Kidney tubule cell (primary cell): ENCODE measurements at regions not wholly inside any gene's neighbourhood (a gene's known extent, or its start where the extent isn't known, plus 50 kb on each side); places are given as distances from the start of the nearest gene placed in this dataset.

ENCODE experiments used
- DNase-seq: peaks from one replicate; pipeline ENCODE4 v3.0.0-alpha.2; 2018; ENCODE audit warnings: low spot score

- DNase-seq = no peak
These were observed 52.2 kb upstream of the INPP5A start for GRCh38 chr10:132485391-132485790.

GRCh38 chr10:132486539-132487121 lies 51.0 kb upstream of the INPP5A start:
- DNase-seq = no peak

GRCh38 chr10:132487241-132488135 lies 50.1 kb upstream of the INPP5A start:
- no peak for DNase-seq
